HPDE6-E6E7 (cell line): ENCODE measurements at regions not wholly inside any gene's neighbourhood (a gene's known extent, or its start where the extent isn't known, plus 50 kb on each side); places are given as distances from the start of the nearest gene placed in this dataset.

ENCODE experiments used
- DNase-seq: peaks from one replicate; pipeline ENCODE4 v3.0.0; 2011; ENCODE audit warnings: missing footprints; ENCODE audit errors: extremely low spot score

GRCh38 chrX:124524852-124525251, 178.5 kb downstream of the SH2D1A start:
- no peak for DNase-seq

DNA sequence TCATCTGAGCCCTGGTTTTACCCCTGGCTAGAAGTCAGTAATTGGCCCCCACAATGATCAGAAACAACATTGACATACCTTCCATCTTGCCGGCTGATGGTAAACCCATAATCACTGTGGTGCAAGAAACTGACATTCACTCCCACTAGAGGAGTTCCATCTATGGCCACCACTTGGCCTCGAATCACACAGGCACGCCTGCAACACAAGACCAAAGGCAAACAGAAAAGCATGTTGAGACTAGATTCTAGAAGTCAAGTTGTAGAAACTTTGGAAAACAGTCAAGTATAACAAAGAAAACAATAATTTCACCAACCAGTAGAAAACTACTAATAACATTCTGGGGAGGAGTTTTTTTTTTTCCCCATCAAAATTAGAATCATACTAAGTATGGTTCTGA, 183.4 kb downstream of the SH2D1A start:
- no peak for DNase-seq

DNA sequence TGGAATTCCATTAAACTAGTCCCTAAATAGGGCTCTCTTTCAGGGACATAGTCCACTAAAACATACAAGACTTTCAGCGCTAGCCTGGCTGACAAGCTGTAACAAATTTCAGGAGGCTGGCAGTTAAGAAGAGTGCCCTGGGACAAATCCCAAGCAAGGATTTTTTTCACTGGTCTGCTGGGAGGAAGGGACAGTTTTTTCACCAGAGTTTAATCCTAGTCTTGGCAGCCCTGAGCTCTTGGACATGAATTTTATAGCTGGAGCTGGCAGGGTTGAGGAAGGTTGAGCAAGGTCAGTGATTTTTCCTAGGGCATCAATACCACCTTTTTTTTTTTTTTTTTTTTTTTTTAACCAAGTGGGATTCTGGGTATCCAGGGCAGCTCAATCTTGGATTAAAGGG, 184.4 kb downstream of the SH2D1A start:
- DNase-seq: no peak

- no peak for DNase-seq
These were observed 188.2 kb downstream of the SH2D1A start for GRCh38 chrX:124534536-124534935.

DNA sequence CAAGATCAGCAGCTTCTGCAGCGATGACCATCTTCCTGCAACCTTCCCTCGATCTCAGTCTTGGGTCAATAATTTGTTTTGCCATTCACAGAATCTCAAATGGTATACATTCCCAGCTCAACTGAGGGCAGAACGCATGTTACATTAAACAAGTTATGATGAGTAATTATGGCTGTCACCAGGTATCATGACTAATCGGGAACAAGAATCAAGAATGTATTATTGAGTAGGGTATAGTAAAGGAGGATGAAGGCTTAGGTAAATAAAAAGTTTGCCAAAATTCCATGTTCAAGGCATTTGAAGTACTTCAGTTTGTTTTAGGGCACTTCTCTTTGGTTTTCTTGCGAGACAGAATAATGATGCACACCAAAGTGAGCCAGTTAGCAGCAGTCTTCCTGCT, 194.1 kb downstream of the SH2D1A start:
- DNase-seq: peak; percentile 6

GRCh38 chrX:124548571-124548970, 202.2 kb downstream of the SH2D1A start:
- DNase-seq: no peak

DNA sequence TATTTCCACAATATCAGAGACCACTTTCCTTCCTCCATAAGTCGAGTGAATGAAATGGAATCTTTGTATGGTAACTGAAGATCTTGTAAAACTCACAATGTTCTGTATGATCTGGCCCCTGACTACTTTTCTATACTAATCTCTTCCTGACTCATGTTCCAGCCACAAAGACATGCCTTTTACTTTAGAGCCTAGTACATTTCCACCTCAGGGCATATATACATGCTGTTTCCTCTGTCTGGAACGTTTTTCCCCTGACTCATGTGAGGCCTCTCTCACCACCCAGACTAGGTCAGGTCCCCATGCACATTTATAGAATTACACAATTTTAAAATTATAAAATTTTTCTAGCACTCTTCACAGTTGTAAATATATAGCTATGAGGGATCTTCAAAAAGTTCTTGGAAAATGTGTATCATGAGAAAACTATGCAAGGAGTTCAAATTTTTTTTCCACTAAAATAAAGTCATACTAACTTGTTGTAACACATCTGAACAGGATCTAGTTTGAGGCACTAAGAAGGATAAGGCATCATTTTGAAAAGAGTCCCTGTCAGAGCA, 208.8 kb downstream of the SH2D1A start:
- DNase-seq: peak; percentile 49

DNA sequence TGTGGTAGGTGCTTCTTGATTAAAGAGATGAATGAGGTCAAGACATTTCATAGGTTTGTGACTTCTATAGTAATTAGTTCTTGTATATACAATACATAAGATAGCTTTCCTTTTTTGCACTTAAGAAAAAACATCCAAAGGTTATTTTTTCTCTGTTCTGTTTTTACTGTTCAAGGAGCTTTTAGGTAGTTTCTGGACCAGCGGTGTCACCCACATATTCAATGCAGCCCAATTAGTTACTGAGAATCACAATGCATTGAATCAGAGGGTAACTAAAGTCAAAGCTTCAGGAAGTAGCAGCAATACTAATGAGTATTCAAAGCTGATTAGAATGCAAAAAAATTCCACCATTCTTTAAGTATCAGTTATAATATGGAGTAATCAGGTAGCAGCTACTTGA, 211.6 kb downstream of the SH2D1A start:
- DNase-seq: no peak

DNA sequence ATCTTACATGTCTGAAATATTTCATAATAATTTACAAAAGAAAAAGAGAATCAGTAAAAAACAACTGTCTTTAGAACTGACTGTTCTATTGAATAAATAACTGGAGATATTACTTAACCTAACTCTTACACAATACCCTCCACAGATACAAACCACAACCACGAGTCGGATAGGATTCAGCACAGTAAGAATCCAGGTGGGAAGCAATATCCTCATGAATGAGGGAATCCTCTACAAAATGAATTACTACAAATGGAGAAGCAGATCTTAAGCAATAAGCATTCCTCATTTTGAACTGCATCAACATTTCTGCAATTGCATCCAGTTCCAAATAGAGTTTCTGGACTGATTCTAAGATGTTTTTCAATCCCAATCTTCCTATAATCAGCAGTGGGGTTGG, 227.1 kb downstream of the SH2D1A start:
- no peak for DNase-seq

GRCh38 chrX:124592744-124593143, 246.4 kb downstream of the SH2D1A start:
- no peak for DNase-seq

DNA sequence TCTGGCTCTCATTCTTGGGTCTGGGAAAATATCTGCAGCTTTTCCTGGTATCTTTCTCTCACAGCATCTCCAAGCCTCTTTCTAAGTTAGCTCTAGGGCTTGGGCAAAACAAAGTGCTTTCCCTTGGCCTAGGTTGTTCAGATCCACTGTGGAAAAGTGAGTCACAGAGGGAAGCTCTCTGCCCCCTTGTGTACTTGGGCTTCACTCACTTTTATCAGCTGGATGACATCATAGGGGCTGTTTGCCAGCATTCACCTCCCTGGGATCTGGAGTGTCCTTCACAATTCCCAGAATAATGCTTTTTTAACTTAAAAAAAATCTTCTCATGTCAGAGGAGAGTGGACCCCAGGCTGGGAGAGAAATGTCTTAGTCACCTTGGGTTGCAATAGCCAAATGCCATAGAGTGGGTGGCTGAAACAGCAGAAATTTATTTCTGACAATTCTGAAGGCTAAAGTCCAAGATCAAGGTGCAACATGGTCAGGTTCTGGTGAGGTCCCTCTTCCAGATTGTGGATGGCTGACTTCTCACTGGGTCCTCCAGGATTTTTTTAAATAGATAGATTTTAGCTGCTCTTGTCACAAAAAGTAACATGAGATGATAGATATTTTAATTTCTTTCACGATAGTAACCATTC, 247.8 kb downstream of the SH2D1A start:
- no peak for DNase-seq

DNA sequence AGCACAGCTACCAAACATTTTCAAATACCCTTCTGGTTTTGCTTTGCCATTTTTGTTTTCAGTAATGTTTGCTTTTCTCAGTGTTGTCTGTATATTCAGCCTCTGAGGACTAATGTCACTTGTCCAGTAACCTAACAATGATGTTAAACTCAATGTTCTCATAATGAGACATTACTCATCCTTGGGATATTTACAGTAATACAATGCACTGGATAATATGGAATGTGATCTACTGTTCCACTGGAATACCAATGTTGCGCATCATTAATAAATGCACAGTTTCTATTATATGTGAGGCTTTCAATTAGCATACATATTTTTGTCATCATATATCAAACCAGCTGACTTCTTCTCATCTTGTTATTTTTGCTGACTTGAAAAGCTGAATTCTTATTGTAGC, 259.1 kb downstream of the SH2D1A start:
- no peak for DNase-seq

DNA sequence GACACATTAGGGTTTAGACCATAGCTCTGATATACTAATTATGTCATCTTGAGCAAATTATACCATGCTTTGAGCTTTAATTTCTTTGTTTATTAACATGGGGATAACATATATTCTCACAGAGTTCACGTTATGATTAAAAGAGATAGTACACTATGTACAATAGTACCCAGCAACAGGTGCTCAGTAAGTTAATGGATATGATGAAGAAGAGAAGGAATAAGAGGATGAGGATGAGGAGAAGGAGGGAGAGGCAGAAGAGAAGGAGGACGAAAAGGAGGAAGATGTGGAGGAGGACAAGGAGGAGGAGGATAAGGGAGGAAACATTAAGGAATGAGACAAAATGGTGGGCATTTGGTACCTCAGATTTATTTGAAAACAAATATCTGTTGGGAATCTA, 260.4 kb downstream of the SH2D1A start:
- no peak for DNase-seq

GRCh38 chrX:124619710-124620109, 273.3 kb downstream of the SH2D1A start:
- no peak for DNase-seq

DNA sequence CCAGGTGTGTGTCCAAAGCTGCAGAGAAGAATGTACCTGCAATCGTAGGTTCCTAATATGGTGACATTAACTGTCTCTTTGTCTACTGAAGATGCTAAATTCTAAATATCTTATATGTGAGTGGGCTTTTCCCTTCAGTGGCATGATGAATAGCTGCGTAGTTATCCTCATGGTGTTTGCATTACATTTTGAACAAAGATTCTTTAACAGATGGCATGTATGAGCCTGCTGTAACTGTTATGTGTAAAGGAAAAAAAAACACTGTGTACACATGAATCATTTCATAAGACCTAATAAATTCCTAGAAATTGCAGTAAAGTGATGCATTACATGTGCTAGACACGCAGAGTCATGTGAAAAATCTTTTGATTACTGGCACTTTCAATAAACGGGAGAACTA, 288.0 kb downstream of the SH2D1A start:
- no peak for DNase-seq

DNA sequence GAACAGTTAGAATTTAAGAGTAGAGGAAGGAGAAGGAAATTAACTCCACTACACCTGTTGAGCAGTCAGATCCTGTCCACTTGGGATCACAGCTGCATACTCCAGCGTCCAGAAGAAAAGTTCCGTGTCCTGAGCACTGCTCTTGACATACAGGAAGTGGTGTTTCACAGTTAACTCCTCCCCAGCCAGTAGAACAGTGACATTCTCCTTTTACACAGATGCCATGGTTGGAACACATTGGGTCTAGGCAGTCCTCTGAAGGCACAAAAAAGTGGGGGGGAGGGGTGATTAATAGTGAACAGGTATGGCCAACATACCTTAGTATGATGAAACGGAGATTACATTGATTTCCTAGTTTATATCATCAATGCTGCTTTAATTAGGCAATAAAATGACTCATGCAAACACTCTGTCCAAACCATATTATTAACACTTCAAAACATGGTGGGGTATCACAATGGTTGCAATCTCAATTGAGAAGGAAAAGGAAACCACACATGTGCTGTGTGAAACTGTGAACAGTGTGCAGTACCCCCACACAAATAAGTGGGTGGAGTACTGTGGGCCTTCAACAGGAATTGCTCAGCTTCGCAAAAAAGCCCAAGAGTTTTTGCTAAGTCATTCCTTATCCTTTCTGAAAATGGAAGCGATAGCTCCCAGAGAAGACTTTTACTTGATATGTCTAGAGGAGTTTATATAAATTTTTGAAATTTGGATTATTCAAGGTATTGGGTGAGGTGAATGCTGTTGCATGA, 295.6 kb downstream of the SH2D1A start:
- no peak for DNase-seq

DNA sequence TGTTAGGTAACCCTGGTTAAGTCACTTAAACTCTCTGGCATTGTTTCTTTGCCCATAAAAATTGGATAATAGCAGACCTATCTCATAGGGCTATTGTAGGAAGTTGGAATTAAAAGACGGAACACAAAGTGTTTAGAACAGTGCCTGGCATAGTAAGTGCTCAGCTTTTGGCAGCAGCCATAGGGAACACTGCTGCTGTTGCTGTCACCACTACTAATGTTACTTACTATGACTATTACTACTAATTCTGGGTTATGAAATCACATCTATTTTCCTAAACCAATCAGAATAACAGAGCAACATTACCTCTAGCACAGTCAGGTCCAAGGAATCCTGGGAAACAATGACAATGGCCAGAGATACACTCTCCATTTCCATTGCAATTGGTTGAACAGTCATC, 300.0 kb downstream of the SH2D1A start:
- no peak for DNase-seq

DNA sequence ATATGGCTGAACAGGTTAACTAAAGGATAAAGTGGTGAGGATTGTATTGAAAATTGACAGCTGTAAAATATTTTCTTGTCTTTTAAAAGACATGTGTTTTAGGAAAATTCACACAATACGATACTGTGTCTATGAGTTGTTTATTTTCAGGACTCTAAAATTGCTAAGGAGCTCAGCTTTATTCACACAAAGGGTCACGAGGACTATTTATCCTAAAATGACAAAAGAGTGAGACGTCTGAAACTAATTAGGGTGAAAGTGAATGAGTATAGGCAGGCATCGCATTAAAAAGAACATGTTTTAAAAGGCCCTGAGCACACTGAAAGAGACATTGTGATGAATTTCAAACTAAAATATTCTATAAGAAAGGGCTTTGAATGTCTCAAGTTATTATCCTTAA, 304.7 kb downstream of the SH2D1A start:
- DNase-seq: no peak

- no peak for DNase-seq
These were observed 319.4 kb downstream of the SH2D1A start for GRCh38 chrX:124665621-124666400.

GRCh38 chrX:124679199-124679598, 332.8 kb downstream of the SH2D1A start:
- no peak for DNase-seq

- DNase-seq: no peak
These were observed 333.9 kb downstream of the SH2D1A start for GRCh38 chrX:124680287-124680686.

DNA sequence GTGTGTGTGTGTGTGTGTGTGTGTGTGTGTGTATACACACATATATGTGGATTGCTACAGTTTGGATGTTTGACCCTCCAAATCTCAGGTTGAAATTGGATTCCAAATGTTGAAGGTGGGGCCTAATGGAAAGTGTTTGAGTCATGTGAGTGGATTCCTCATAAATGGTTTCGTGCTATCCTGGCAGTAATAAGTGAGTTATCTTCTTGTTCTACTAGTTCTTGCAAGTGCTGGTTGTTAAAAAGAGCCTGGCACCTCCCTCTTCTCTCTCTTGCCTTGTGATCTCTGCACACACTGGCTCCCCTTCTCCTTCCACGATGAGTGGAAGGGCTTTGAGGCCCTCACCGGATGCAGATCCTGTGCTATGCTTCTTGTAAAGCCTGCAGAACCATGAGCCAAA, 344.1 kb downstream of the SH2D1A start:
- DNase-seq: no peak

- no peak for DNase-seq
These were observed 353.5 kb downstream of the SH2D1A start for GRCh38 chrX:124699876-124700275.
